PC-3 (cell line): ENCODE measurements at regions not wholly inside any gene's neighbourhood (a gene's known extent, or its start where the extent isn't known, plus 50 kb on each side); places are given as distances from the start of the nearest gene placed in this dataset.
"Not testable (repeated sequence)": the region's sequence is repeated elsewhere in the genome, so short reads cannot be mapped to it uniquely, and the experiment has no call there.

Source experiments
- CTCF ChIP-seq: fragments of 300-600 bp; sonication (generic); conservative IDR thresholded peaks from 2 replicates; pipeline ENCODE4 v1.5.1; 2017; ENCODE audit warnings: antibody characterized with exemption, low read depth, mild to moderate bottlenecking, low read length
- EZH2 ChIP-seq: fragments of 300-600 bp; sonication (generic); IDR thresholded peaks from one replicate; pipeline ENCODE4 v1.6.1; 2017; ENCODE audit warnings: antibody characterized with exemption, mild to moderate bottlenecking, low read length; ENCODE audit not compliant: unreplicated experiment
- EZH2phosphoT487 ChIP-seq: fragments of 300-600 bp; sonication (generic); IDR thresholded peaks from 2 replicates; pipeline ENCODE4 v1.6.1; 2018; ENCODE audit warnings: mild to moderate bottlenecking, antibody characterized with exemption, low read length, borderline replicate concordance

GRCh38 chr4:87917911-87918310 is 57.6 kb upstream of the SPP1 start:
- TF ChIP-seq CTCF, EZH2, EZH2phosphoT487: not testable (repeated sequence)
